ENCODE measurements at regions not wholly inside any gene's neighbourhood (a gene's known extent, or its start where the extent isn't known, plus 50 kb on each side); places are given as distances from the start of the nearest gene placed in this dataset.
A peak's percentile ranks its signal among the peaks of the same experiment; 100 is the strongest.

DNA sequence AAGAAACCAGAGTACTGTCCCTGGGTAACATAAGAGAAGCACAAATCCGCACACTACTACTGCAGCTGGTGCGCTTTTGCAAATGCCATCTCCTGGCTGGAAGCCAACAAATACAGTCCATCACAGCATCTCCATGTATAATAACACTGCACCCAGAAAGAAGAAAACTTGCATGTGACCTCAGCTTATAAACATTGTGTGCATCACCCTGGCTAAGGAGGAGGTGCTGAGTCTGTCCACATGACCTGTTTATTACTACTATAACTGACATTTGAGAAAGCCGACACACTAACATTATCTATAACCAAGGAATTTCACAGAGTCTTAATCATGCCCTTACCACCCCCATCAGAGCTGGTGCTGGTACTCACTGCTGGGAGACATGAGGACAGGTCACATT is 516.8 kb downstream of the CFAP47 start:
- no peak for DNase-seq
- H3K9me3 ChIP-seq (replicated peaks; ENCODE audit: insufficient read depth, low read length), result no peaks in the 10 kb centered on the region
- H3K4me3 ChIP-seq (ENCODE audit: low read length), result no peak overlapping the region
- H2AFZ ChIP-seq (ENCODE audit: low read length), result no peak overlapping the region
- TF ChIP-seq, protein P1, sequence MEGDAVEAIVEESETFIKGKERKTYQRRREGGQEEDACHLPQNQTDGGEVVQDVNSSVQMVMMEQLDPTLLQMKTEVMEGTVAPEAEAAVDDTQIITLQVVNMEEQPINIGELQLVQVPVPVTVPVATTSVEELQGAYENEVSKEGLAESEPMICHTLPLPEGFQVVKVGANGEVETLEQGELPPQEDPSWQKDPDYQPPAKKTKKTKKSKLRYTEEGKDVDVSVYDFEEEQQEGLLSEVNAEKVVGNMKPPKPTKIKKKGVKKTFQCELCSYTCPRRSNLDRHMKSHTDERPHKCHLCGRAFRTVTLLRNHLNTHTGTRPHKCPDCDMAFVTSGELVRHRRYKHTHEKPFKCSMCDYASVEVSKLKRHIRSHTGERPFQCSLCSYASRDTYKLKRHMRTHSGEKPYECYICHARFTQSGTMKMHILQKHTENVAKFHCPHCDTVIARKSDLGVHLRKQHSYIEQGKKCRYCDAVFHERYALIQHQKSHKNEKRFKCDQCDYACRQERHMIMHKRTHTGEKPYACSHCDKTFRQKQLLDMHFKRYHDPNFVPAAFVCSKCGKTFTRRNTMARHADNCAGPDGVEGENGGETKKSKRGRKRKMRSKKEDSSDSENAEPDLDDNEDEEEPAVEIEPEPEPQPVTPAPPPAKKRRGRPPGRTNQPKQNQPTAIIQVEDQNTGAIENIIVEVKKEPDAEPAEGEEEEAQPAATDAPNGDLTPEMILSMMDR (IDR thresholded peaks at IDR 0.05; ENCODE audit: low read length), result no peak
- TF ChIP-seq EZH2phosphoT487 (IDR thresholded peaks at IDR 0.05; ENCODE audit: low read length) (no peak), EZH2 (optimal IDR thresholded peaks at IDR 0.05; ENCODE audit: low read depth, low read length) (no peak)
- H3K4me1 ChIP-seq (ENCODE audit: low read length), result no peaks in the 10 kb centered on the region
- no peak overlapping the region for H3K27ac ChIP-seq (ENCODE audit: low read length)
- H3K9ac ChIP-seq (ENCODE audit: low read length), result no peak overlapping the region
- no peaks in the 10 kb centered on the region for H3F3A ChIP-seq (ENCODE audit: insufficient read depth, low read length)
- no peaks in the 10 kb centered on the region for H3K9me2 ChIP-seq (replicated peaks; ENCODE audit: insufficient read depth, low read length)
- H3K4me2 ChIP-seq (ENCODE audit: low read depth, low read length), result no peak overlapping the region
- H3K79me2 ChIP-seq (ENCODE audit: low read length), result no peaks in the 10 kb centered on the region
- no peaks in the 10 kb centered on the region for H3K27me3 ChIP-seq (replicated peaks; ENCODE audit: insufficient read depth, low read length)
- no peaks in the 10 kb centered on the region for H3K36me3 ChIP-seq (replicated peaks; ENCODE audit: insufficient read depth, low read length)
- H4K20me1 ChIP-seq (ENCODE audit: insufficient read depth, low read length), result no peaks in the 10 kb centered on the region

DNA sequence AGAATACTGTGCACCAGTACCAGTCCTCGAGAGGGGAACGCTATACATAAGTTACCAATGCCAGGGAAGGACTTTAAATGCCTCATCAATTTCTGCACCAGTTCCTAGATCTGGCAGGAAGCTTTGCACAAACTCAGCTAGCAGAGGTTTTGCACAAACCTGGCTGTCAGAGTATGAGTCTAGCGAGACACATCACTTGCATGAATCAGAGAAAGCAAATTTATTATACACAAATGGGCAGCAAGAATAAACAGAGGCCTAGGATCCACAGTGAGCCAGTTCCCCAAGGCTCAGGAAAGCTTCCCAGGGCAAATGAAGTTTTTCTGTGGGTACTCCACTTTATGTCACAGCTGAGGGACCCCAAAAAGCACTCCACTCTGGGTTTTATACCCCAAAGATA is 523.5 kb downstream of the CFAP47 start:
- no peaks in the 10 kb centered on the region for H3K9me3 ChIP-seq (replicated peaks; ENCODE audit: insufficient read depth, low read length)
- no peak overlapping the region for H3K4me3 ChIP-seq (ENCODE audit: low read length)
- TF ChIP-seq EZH2phosphoT487 (IDR thresholded peaks at IDR 0.05; ENCODE audit: low read length), result no peak
- TF ChIP-seq, protein P1 (IDR thresholded peaks at IDR 0.05; ENCODE audit: low read length), result no peak
- no peak for TF ChIP-seq EZH2 (optimal IDR thresholded peaks at IDR 0.05; ENCODE audit: low read depth, low read length)
- H3K9me2 ChIP-seq (replicated peaks; ENCODE audit: insufficient read depth, low read length), result no peaks in the 10 kb centered on the region
- no peaks in the 10 kb centered on the region for H3K79me2 ChIP-seq (ENCODE audit: low read length)
- H3K27me3 ChIP-seq (replicated peaks; ENCODE audit: insufficient read depth, low read length), result no peaks in the 10 kb centered on the region
- H3K4me2 ChIP-seq (ENCODE audit: low read depth, low read length), result no peak overlapping the region
- H3K27ac ChIP-seq (ENCODE audit: low read length), result no peak overlapping the region
- H3K4me1 ChIP-seq (ENCODE audit: low read length), result peaks cover 8% of the 10 kb centered on the region; the same call in 1 of the 2 replicates
- H2AFZ ChIP-seq (ENCODE audit: low read length), result no peak overlapping the region
- H3K9ac ChIP-seq (ENCODE audit: low read length), result no peak overlapping the region
- H4K20me1 ChIP-seq (ENCODE audit: insufficient read depth, low read length), result no peaks in the 10 kb centered on the region
- no peaks in the 10 kb centered on the region for H3K36me3 ChIP-seq (replicated peaks; ENCODE audit: insufficient read depth, low read length)
- DNase-seq, result no peak
- H3F3A ChIP-seq (ENCODE audit: insufficient read depth, low read length), result no peaks in the 10 kb centered on the region; the same call in 1 of the 2 replicates

DNA sequence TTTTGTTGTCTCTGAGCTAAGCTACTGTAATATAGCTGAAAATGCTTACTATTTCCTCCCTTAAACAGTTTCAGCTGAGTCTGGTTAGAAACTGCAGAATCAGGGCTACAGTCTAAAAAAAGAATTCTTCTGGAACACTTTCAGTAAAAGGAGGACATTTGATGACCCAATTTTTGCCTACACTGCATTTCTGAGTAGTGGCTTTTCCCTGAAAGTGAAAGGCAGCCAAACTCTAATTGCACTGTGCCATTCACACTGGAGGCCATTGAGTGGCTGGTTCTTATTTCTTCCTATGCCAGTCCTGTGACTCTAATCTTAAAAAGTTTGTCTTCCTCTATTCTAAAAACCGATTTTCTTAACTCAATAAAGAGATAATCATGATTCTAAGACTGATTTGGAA is 526.0 kb downstream of the CFAP47 start:
- peak overlapping the region; percentile 46 for H3K4me2 ChIP-seq (ENCODE audit: low read depth, low read length)
- DNase-seq, result peak; percentile 46
- no peak overlapping the region for H3K27ac ChIP-seq (ENCODE audit: low read length)
- TF ChIP-seq, protein P1 (IDR thresholded peaks at IDR 0.05; ENCODE audit: low read length), result no peak
- TF ChIP-seq EZH2 (optimal IDR thresholded peaks at IDR 0.05; ENCODE audit: low read depth, low read length) (no peak), EZH2phosphoT487 (IDR thresholded peaks at IDR 0.05; ENCODE audit: low read length) (no peak)
- H3K79me2 ChIP-seq (ENCODE audit: low read length), result no peaks in the 10 kb centered on the region
- no peak overlapping the region for H3K4me3 ChIP-seq (ENCODE audit: low read length)
- H3K27me3 ChIP-seq (replicated peaks; ENCODE audit: insufficient read depth, low read length), result no peaks in the 10 kb centered on the region
- H2AFZ ChIP-seq (ENCODE audit: low read length), result no peak overlapping the region
- no peaks in the 10 kb centered on the region for H3K36me3 ChIP-seq (replicated peaks; ENCODE audit: insufficient read depth, low read length)
- H3K4me1 ChIP-seq (ENCODE audit: low read length), result peaks cover 8% of the 10 kb centered on the region; the same call in 1 of the 2 replicates
- no peak overlapping the region for H3K9ac ChIP-seq (ENCODE audit: low read length)
- no peaks in the 10 kb centered on the region for H4K20me1 ChIP-seq (ENCODE audit: insufficient read depth, low read length)
- no peaks in the 10 kb centered on the region for H3K9me2 ChIP-seq (replicated peaks; ENCODE audit: insufficient read depth, low read length)
- no peaks in the 10 kb centered on the region; the same call in 1 of the 2 replicates for H3F3A ChIP-seq (ENCODE audit: insufficient read depth, low read length)
- no peaks in the 10 kb centered on the region for H3K9me3 ChIP-seq (replicated peaks; ENCODE audit: insufficient read depth, low read length)
